GM23248 (cell line): ENCODE measurements at regions not wholly inside any gene's neighbourhood (a gene's known extent, or its start where the extent isn't known, plus 50 kb on each side); places are given as distances from the start of the nearest gene placed in this dataset.
"Not testable (repeated sequence)": the region's sequence is repeated elsewhere in the genome, so short reads cannot be mapped to it uniquely, and the experiment has no call there.

Source experiments
- DNase-seq: peaks from one replicate; pipeline ENCODE4 v3.0.0-alpha.2; 2015
- H2AFZ ChIP-seq: fragments of 200-600 bp; sonication (generic); 2 replicates; pipeline ENCODE4 v1.6.1; 2016; ENCODE audit warnings: antibody characterized with exemption
- H3F3A ChIP-seq: fragments of 200-600 bp; sonication (generic); 2 replicates; pipeline ENCODE4 v1.6.1; 2016; ENCODE audit warnings: mild to moderate bottlenecking, antibody characterized with exemption, mixed run types; ENCODE audit not compliant: insufficient read depth
- H3K27ac ChIP-seq: fragments of 200-600 bp; sonication (generic); 2 replicates; pipeline ENCODE4 v1.5.1; 2016; ENCODE audit warnings: mild to moderate bottlenecking
- H3K27me3 ChIP-seq: fragments of 200-600 bp; sonication (generic); replicated peaks from 2 replicates; pipeline ENCODE4 v1.6.1; 2016; ENCODE audit warnings: mild to moderate bottlenecking; ENCODE audit not compliant: insufficient read depth
- H3K36me3 ChIP-seq: fragments of 200-600 bp; sonication (generic); 2 replicates; pipeline ENCODE4 v1.6.1; 2016; ENCODE audit warnings: low read depth, mild to moderate bottlenecking
- H3K4me1 ChIP-seq: fragments of 200-600 bp; sonication (generic); 2 replicates; pipeline ENCODE4 v1.6.1; 2016; ENCODE audit warnings: mild to moderate bottlenecking; ENCODE audit not compliant: insufficient read depth
- H3K4me2 ChIP-seq: fragments of 200-600 bp; sonication (generic); one replicate; pipeline ENCODE4 v1.6.1; 2016; ENCODE audit warnings: mild to moderate bottlenecking; ENCODE audit not compliant: unreplicated experiment
- H3K4me3 ChIP-seq: fragments of 200-600 bp; sonication (generic); 2 replicates; pipeline ENCODE4 v1.5.1; 2016; ENCODE audit warnings: mild to moderate bottlenecking
- H3K79me2 ChIP-seq: fragments of 200-600 bp; sonication (generic); 2 replicates; pipeline ENCODE4 v1.6.1; 2016; ENCODE audit warnings: mild to moderate bottlenecking; ENCODE audit not compliant: insufficient read depth
- H3K9ac ChIP-seq: fragments of 200-600 bp; sonication (generic); 2 replicates; pipeline ENCODE4 v1.6.1; 2016; ENCODE audit warnings: mild to moderate bottlenecking
- H3K9me2 ChIP-seq: fragments of 200-600 bp; sonication (generic); 2 replicates; pipeline ENCODE4 v1.6.1; 2016; ENCODE audit warnings: mixed run types, mild to moderate bottlenecking, moderate library complexity; ENCODE audit not compliant: insufficient read depth
- H3K9me3 ChIP-seq: fragments of 200-600 bp; sonication (generic); one replicate; pipeline ENCODE4 v1.6.1; 2017; ENCODE audit warnings: low read depth
- H4K20me1 ChIP-seq: fragments of 200-600 bp; sonication (generic); 2 replicates; pipeline ENCODE4 v1.6.0; 2016; ENCODE audit not compliant: insufficient read depth
- EZH2 ChIP-seq: fragments of 200-600 bp; sonication (generic); IDR thresholded peaks from 2 replicates; pipeline ENCODE4 v1.6.1; 2018; ENCODE audit warnings: antibody characterized with exemption, mild to moderate bottlenecking; ENCODE audit not compliant: insufficient read depth, poor library complexity, severe bottlenecking
- EZH2phosphoT487 ChIP-seq: fragments of 200-600 bp; sonication (generic); IDR thresholded peaks from 2 replicates; pipeline ENCODE4 v1.6.1; 2018; ENCODE audit warnings: antibody characterized with exemption, moderate library complexity, mild to moderate bottlenecking, low read depth; ENCODE audit not compliant: insufficient read depth
- WGBS, 2 experiments: methylation state at CpG; one replicate each; pipeline ENCODE4 v1.1.6; 2015 to 2017; ENCODE audit warnings: low lambda C conversion rate in 2 of 2, low coverage in 1 of 2; ENCODE audit errors: missing lambda C conversion rate in 2 of 2; 5-methylcytosine and 5-hydroxymethylcytosine counted together
- in situ Hi-C: fragments of 300-500 bp; cut with MboI; formaldehyde crosslinking; loops from 2 replicates; pipeline ENCODE4 v1.15.0; 2020

DNA sequence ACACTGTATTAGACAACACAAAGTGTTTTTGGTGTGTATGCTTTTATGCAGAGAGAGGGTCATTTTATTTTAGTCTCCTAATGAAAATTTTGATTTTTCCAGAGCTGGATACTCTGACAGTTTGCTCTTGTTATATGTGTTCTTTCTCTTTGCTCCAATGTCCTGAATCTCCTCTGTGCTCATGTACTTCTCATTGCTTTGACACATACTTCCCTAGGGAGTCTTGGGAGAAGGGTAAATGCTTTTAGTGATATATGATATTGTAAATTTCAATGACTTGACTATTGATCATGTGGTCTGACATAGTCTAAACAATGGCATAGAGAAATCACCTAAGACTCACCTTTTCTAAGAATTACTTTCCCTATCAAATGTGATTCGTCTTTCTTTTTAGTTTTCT, 972.6 kb upstream of the EDIL3 start:
- no peak overlapping the region for H3K9ac ChIP-seq
- no peak overlapping the region for H3K4me2 ChIP-seq
- H3K27ac ChIP-seq = no peak overlapping the region
- H3K4me1 ChIP-seq = no peaks in the 10 kb centered on the region
- H3K9me3 ChIP-seq = peaks cover 2% of the 10 kb centered on the region
- no peaks in the 10 kb centered on the region for H3F3A ChIP-seq
- H3K9me2 ChIP-seq = no peaks in the 10 kb centered on the region
- no peak overlapping the region for H3K4me3 ChIP-seq
- no peaks in the 10 kb centered on the region for H4K20me1 ChIP-seq
- H2AFZ ChIP-seq = no peak overlapping the region
- no peaks in the 10 kb centered on the region for H3K36me3 ChIP-seq
- no peak for TF ChIP-seq EZH2phosphoT487
- TF ChIP-seq EZH2 = no peak
- WGBS, 2 experiments = 10 to 15% methylated on average over 1 of the region's 1 CpG
- no peak for DNase-seq
- in situ Hi-C loops = no loop called here
- no peaks in the 10 kb centered on the region for H3K27me3 ChIP-seq
- no peaks in the 10 kb centered on the region for H3K79me2 ChIP-seq

DNA sequence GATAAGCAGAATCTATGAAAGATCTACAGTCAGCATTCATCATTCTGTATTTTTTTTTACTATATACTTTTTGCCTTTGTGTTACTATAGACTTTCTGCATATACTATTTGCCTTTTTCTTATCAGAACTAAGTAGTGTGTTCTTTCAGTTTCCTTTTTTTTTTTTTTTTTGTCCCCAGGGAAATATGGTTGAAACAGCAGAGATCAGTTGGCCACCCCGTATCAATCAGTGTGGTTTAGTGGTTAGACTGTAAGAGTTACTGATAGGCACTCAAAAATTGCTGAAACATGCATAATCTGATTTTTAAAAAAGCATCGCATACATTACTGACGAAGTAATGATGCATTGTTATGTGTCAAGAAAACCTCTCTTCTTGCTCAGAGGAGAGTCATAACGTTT, 990.8 kb upstream of the EDIL3 start:
- H3K27me3 ChIP-seq = no peaks in the 10 kb centered on the region
- no peak overlapping the region for H3K4me3 ChIP-seq
- TF ChIP-seq EZH2 (no peak), EZH2phosphoT487 (no peak)
- WGBS, 2 experiments = 34 to 37% methylated on average over 4 of the region's 4 CpGs
- in situ Hi-C loops = no loop called here
- H3K79me2 ChIP-seq = no peaks in the 10 kb centered on the region
- H3K9me3 ChIP-seq = no peaks in the 10 kb centered on the region
- H3K4me2 ChIP-seq = no peak overlapping the region
- H3K36me3 ChIP-seq = no peaks in the 10 kb centered on the region
- no peak for DNase-seq
- H4K20me1 ChIP-seq = no peaks in the 10 kb centered on the region
- H3F3A ChIP-seq = no peaks in the 10 kb centered on the region
- no peak overlapping the region for H3K9ac ChIP-seq
- no peaks in the 10 kb centered on the region for H3K9me2 ChIP-seq
- no peak overlapping the region for H2AFZ ChIP-seq
- H3K4me1 ChIP-seq = no peaks in the 10 kb centered on the region
- no peak overlapping the region for H3K27ac ChIP-seq

DNA sequence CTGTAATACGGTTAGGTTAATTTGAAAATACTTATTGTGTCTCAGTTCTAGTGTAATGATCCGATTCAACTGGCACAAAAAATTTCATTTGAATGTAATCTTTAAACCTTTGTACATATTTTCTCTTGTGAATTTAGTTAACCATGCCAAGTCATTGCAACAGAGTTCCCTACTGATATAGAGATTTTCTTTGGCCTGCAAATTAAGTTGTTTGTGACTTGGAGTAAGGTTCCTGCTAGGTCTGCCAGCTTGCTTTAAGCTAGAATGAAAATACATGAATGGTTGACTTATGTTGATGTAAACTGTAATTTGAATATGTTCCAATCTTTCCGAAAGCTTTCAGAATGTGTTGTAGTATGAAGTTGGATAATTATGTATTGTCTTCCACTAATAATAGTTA, 1004.1 kb upstream of the EDIL3 start:
- in situ Hi-C loops = no loop called here
- no peaks in the 10 kb centered on the region for H3F3A ChIP-seq
- H3K9me2 ChIP-seq = no peaks in the 10 kb centered on the region
- no peaks in the 10 kb centered on the region for H3K36me3 ChIP-seq
- H3K9me3 ChIP-seq = no peaks in the 10 kb centered on the region
- no peak overlapping the region for H3K4me3 ChIP-seq
- no peak for DNase-seq
- no peaks in the 10 kb centered on the region for H3K4me1 ChIP-seq
- no peaks in the 10 kb centered on the region for H4K20me1 ChIP-seq
- H3K27me3 ChIP-seq = no peaks in the 10 kb centered on the region
- no peaks in the 10 kb centered on the region for H3K79me2 ChIP-seq
- no peak overlapping the region for H2AFZ ChIP-seq
- H3K9ac ChIP-seq = no peak overlapping the region
- TF ChIP-seq EZH2 = no peak
- no peak for TF ChIP-seq EZH2phosphoT487
- no peak overlapping the region for H3K4me2 ChIP-seq
- no peak overlapping the region for H3K27ac ChIP-seq
- WGBS, 2 experiments = 18 to 22% methylated on average over 3 of the region's 3 CpGs

GRCh38 chr5:85392309-85392708, 1007.6 kb upstream of the EDIL3 start:
- H3K9me3 ChIP-seq, H4K20me1 ChIP-seq, H3K4me2 ChIP-seq, in situ Hi-C loops, DNase-seq, H3K27me3 ChIP-seq, H2AFZ ChIP-seq, H3K27ac ChIP-seq, H3K36me3 ChIP-seq, H3K4me1 ChIP-seq, H3K4me3 ChIP-seq, H3K9ac ChIP-seq, H3F3A ChIP-seq, H3K9me2 ChIP-seq, H3K79me2 ChIP-seq: not testable (repeated sequence)
- WGBS, 2 experiments = 28 to 37% methylated on average over 8 of the region's 8 CpGs

DNA sequence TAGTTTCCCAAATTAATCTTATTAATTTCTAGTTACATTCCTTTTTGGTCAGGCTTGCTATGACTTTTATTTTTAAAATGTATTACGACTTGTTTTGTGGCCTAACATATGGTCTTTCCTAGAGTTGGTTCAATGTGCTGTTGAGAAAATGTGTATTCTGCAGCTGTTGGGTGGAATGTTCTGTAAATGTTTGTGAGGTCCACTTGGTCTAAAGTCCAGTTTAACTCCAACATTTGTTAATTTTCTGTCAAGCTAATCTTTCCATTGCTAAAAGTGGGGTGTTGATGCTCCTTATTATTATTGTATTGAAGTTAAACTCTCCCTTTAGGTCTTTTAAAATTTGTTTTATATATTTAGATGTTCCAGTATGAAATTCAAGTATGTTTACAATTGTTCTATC, 1010.8 kb upstream of the EDIL3 start:
- Histone ChIP-seq H3K9ac (no peak overlapping the region), H2AFZ (no peak overlapping the region), H3K27me3 (no peaks in the 10 kb centered on the region), H4K20me1 (no peaks in the 10 kb centered on the region), H3K36me3 (no peaks in the 10 kb centered on the region), H3K4me2 (no peak overlapping the region), H3K79me2 (no peaks in the 10 kb centered on the region), H3K27ac (no peak overlapping the region), H3F3A (no peaks in the 10 kb centered on the region), H3K4me1 (no peaks in the 10 kb centered on the region), H3K9me3 (no peaks in the 10 kb centered on the region), H3K4me3 (no peak overlapping the region), H3K9me2 (no peaks in the 10 kb centered on the region)
- TF ChIP-seq EZH2phosphoT487 (no peak), EZH2 (no peak)
- WGBS, 2 experiments = 0 to 4% methylated on average over 1 of the region's 1 CpG
- DNase-seq = no peak
- in situ Hi-C loops = no loop called here
